Activated CD8-positive, alpha-beta memory T cell treated with anti-CD3 and anti-CD28 coated beads, Interleukin-2, amount 50 U/mL, for 1 hour (primary cell): ENCODE measurements at regions not wholly inside any gene's neighbourhood (a gene's known extent, or its start where the extent isn't known, plus 50 kb on each side); places are given as distances from the start of the nearest gene placed in this dataset.
"Not testable (repeated sequence)": the region's sequence is repeated elsewhere in the genome, so short reads cannot be mapped to it uniquely, and the experiment has no call there.

Experiments used
- DNase-seq: peaks from one replicate; pipeline ENCODE4 v3.0.0-alpha.2; 2020; ENCODE audit errors: extremely low read depth

GRCh38 chr2:199131876-199132275 is 325.9 kb downstream of the SATB2 start:
- DNase-seq, result no peak

- no peak for DNase-seq
These were observed 326.5 kb downstream of the SATB2 start for GRCh38 chr2:199131136-199131655.

GRCh38 chr2:199130501-199130900 is 327.2 kb downstream of the SATB2 start:
- DNase-seq, result no peak

GRCh38 chr2:199128476-199129229 is 329.1 kb downstream of the SATB2 start:
- DNase-seq, result no peak

- no peak for DNase-seq
These were observed 337.9 kb downstream of the SATB2 start for GRCh38 chr2:199119796-199120195.

GRCh38 chr2:199118673-199119112 is 339.0 kb downstream of the SATB2 start:
- no peak for DNase-seq

GRCh38 chr2:199115169-199115568 is 342.6 kb downstream of the SATB2 start:
- DNase-seq, result no peak

GRCh38 chr2:199113111-199113510 is 344.6 kb downstream of the SATB2 start:
- no peak for DNase-seq

- no peak for DNase-seq
These were observed 346.3 kb downstream of the SATB2 start for GRCh38 chr2:199111458-199111857.

- DNase-seq, result no peak
These were observed 349.7 kb downstream of the SATB2 start for GRCh38 chr2:199108056-199108455.

GRCh38 chr2:199105826-199106225 is 351.9 kb downstream of the SATB2 start:
- no peak for DNase-seq

GRCh38 chr2:199101487-199101886 is 356.3 kb downstream of the SATB2 start:
- no peak for DNase-seq

- no peak for DNase-seq
These were observed 357.2 kb downstream of the SATB2 start for GRCh38 chr2:199100326-199101110.

- DNase-seq, result no peak
These were observed 365.3 kb downstream of the SATB2 start for GRCh38 chr2:199092419-199092818.

- DNase-seq, result no peak
These were observed 372.5 kb downstream of the SATB2 start for GRCh38 chr2:199085261-199085660.

GRCh38 chr2:199070322-199070949 is 387.3 kb downstream of the SATB2 start:
- DNase-seq, result no peak

- DNase-seq, result no peak
These were observed 393.5 kb downstream of the SATB2 start for GRCh38 chr2:199064201-199064600.

- no peak for DNase-seq
These were observed 399.8 kb downstream of the SATB2 start for GRCh38 chr2:199057936-199058335.

- DNase-seq, result no peak
These were observed 402.4 kb downstream of the SATB2 start for GRCh38 chr2:199055336-199055735.

- DNase-seq, result no peak
These were observed 414.9 kb downstream of the SATB2 start for GRCh38 chr2:199042660-199043379.

- no peak for DNase-seq
These were observed 417.2 kb downstream of the SATB2 start for GRCh38 chr2:199040522-199040921.

- DNase-seq, result not testable (repeated sequence)
These were observed 424.0 kb downstream of the SATB2 start for GRCh38 chr2:199033761-199034160.
